ENCODE measurements at regions not wholly inside any gene's neighbourhood (a gene's known extent, or its start where the extent isn't known, plus 50 kb on each side); places are given as distances from the start of the nearest gene placed in this dataset.

GRCh38 chr12:130216031-130216430 lies 53.8 kb downstream of the FZD10 start:
- DNase-seq, result no peak

- DNase-seq, result peak in 1 of 14 donors; percentile 52
These were observed 56.4 kb downstream of the FZD10 start for GRCh38 chr12:130218682-130219081.

GRCh38 chr12:130219929-130220705 lies 57.9 kb downstream of the FZD10 start:
- DNase-seq, result no peak

GRCh38 chr12:130220706-130221100 lies 58.4 kb downstream of the FZD10 start:
- DNase-seq, result no peak

- peak in 1 of 14 donors; percentile 2 for DNase-seq
These were observed 60.4 kb downstream of the FZD10 start for GRCh38 chr12:130222519-130223218.

GRCh38 chr12:130223767-130224244 lies 61.5 kb downstream of the FZD10 start:
- DNase-seq, result no peak

- no peak for DNase-seq
These were observed 62.3 kb downstream of the FZD10 start for GRCh38 chr12:130224613-130225012.

GRCh38 chr12:130225347-130225746 lies 63.1 kb downstream of the FZD10 start:
- no peak for DNase-seq

GRCh38 chr12:130226126-130226525 lies 63.9 kb downstream of the FZD10 start:
- DNase-seq, result no peak

GRCh38 chr12:130226771-130227170 lies 64.5 kb downstream of the FZD10 start:
- peak in 3 of 14 donors; percentile 7 to 94 (median 31) for DNase-seq

GRCh38 chr12:130227641-130228040 lies 65.4 kb downstream of the FZD10 start:
- DNase-seq, result peak in 5 of 14 donors; percentile 4 to 87 (median 9)

- peak in 1 of 14 donors; percentile 29 for DNase-seq
These were observed 74.2 kb downstream of the FZD10 start for GRCh38 chr12:130236446-130236845.

- DNase-seq, result no peak
These were observed 78.7 kb downstream of the FZD10 start for GRCh38 chr12:130240831-130241590.

GRCh38 chr12:130242506-130242905 lies 80.2 kb downstream of the FZD10 start:
- DNase-seq, result no peak

GRCh38 chr12:130245251-130245650 lies 83.0 kb downstream of the FZD10 start:
- no peak for DNase-seq

GRCh38 chr12:130246560-130246959 lies 84.3 kb downstream of the FZD10 start:
- no peak for DNase-seq

GRCh38 chr12:130247634-130248237 lies 85.5 kb downstream of the FZD10 start:
- no peak for DNase-seq

GRCh38 chr12:130249376-130249775 lies 87.1 kb downstream of the FZD10 start:
- no peak for DNase-seq

- DNase-seq, result no peak
These were observed 86.4 kb upstream of the PIWIL1 start for GRCh38 chr12:130251236-130251780.

- DNase-seq, result no peak
These were observed 83.8 kb upstream of the PIWIL1 start for GRCh38 chr12:130253866-130254265.

- peak in 11 of 14 donors; percentile 12 to 75 (median 50) for DNase-seq
These were observed 83.0 kb upstream of the PIWIL1 start for GRCh38 chr12:130254461-130255276.
